ENCODE measurements at regions not wholly inside any gene's neighbourhood (a gene's known extent, or its start where the extent isn't known, plus 50 kb on each side); places are given as distances from the start of the nearest gene placed in this dataset.

DNA sequence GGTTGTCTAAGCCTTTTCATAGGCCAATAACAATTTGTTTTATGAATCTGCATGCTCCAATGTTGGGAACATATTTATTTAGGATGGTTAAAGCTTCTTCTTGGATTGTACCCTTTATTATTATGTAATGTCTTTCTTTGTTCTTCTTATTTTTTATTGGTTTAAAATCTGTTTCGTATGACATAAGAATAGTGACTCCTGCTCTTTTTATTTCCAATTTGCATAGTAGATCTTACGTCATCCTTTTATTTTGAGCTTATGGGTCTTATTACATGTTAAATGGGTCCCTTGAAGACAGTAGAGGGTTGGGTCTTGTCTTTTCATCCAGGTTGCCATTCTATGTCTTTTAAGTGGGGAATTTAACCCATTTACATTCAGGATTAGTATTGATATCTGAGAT is 561.9 kb upstream of the GHITM start:
- DNase-seq (ENCODE audit: low read depth), result no peak

DNA sequence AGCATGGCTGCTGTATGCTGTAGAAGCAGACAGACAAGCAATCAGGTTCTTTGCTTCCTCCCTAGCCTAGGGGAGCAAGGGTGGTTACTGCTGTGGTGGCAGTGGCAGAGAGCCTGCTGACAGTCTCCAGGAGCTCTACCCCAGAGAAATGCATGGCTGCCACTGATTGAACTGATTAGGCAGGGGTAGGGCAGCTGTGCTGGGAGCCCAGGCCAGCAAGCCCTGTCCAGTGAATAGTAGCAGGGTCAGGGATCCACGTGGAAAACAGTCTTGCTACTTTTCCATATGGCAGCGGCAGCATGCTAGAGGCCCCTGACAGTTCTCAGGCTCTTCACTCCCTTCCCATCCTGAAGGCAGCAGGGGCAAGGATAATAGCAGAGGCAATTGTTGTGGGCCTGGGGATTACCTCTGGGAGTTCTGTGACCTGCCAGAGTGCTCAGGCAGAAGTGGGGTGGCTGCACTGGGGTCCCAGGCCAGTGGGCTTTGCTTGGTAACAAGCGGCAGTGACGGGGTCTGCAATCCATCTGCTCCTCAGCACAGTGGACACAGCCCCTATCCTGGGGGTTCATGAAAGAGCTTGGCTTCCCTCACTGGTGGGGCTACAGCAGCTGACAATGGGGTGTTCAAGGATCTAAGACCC is 558.8 kb upstream of the GHITM start:
- no peak for DNase-seq (ENCODE audit: low read depth)

DNA sequence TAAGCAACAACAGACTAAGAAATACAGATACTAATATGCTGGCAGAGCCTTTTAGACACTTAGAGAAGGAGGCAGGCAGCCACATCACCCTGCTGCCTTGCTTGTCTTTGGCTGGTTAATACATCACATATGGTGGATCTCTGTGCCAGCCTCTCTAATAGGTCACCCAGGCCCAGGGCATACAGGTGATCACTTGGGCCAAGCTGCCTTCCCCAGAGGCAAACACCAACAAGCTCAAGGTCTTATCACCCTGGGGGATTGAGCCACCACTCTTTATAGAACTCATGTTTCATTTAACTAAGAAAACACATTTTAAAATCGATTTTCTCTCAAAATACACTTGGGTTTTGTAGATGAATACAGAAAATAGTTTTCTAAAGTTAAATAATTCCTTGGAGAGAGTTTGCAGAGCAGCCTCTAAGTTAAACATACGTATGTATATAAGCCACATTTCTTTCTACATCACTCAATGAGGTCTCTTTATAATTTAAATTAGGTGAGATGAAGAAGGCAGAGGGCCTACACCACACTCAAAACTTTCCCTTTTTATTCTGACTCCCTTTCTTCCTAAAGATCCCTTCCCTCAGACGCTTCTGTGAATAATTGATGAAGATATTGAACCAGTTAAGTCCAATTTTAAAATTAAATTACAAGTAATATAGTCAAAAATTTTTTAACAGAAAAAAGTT is 556.8 kb upstream of the GHITM start:
- no peak for DNase-seq (ENCODE audit: low read depth)

DNA sequence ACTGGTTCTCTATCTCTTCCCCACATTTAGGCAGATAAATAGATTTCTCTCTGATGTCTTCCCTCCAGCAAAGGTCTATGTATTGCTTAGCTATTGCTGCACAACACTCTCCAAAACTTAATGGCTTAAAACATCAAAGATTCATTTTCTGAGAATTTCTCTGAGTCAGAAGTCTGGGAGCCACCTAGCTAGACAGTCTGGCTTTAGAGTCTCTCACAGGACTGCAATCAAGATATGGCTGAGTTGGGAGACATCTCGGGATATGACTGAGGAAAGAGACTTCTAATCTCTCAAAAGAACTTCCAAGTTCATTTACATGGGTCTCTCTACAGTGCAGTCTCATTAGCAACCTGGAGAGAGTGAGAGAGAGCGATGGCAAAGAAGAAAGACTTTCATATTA is 553.6 kb upstream of the GHITM start:
- no peak for DNase-seq (ENCODE audit: low read depth)

DNA sequence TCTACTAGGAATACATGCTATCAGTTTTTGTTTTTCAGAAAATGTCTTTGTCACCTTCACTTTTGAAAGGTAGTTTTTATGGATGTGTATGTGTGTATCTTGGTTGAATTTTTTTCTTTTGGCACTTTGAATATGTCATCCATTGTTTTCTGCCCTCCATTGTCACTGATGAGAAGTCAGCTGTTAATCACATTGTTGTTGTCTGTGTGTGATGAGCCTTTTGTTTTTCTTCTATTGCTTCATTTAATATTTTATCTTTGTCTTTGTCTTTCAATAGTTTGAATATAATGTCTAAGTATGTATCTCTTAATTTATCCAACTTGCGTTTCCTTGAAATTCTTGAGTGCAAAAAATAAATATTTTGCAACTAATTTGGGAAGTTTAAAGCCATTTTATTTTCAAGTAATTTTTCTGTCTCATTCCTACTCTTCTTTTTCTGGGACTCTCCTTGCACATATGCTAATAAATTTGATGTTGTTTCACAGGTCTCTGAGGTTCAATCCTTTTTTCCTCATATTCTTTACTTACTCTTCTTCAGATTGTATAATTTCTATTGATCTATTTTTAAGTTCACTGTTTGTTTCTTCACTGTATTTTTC is 546.9 kb upstream of the GHITM start:
- no peak for DNase-seq (ENCODE audit: low read depth)

DNA sequence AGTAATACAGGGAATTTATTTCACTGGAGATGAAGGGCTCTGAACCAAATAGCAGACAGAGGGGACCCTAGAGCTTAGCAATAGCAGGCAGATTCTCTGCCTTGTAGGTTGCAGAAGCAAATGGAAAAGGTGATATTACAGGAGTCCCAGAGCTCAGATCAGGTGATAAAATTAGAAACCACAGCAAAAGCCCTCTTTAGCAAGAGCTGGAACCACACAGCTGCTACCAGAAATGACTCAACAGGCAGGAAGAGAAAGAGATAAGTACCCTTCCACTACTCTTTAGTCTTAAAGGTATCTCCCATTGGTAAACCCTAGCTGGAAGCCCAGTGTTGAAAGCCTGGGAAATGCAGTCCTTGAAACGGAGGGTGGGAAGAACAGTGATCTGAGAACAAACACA is 535.6 kb upstream of the GHITM start:
- DNase-seq (ENCODE audit: low read depth), result no peak

DNA sequence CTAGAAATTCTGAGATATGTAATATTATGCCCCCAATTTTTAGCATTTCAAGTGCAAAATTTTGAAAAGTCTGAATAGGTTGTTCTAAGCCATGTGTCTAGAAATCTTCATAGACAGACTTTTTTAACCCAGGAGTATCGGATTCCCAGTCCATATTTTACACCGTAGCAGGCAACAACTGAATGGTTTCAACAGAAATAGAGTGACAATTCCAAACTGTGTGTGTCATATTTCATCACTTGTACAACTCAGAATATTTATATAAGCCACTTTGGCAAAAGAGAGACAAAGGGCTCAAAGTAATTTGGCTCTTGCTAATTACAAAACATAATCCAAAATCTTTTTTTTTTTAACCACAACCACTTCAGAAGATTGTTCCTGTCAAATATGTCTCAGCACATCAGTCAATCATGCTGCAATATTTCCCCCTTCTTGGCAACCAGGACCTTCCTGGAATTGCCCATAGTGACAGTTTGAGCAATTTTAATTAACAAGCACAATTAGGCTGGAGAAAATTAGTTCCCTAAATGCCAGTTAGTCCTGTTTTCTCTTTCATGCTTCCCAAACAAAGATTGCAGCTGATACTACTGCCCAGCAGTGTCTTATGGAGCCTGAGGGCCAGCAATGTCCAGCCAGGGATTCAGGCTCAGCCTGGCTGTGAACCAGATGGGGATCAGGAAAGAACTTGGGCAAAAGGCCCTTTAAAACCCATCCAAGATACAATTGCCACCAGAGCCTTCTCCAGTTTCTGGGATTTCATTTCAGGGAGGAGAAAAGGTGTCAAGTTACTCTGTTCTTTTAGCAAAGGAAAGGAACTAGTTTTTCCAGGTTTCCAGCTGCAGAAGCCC is 533.3 kb upstream of the GHITM start:
- DNase-seq (ENCODE audit: low read depth), result no peak

DNA sequence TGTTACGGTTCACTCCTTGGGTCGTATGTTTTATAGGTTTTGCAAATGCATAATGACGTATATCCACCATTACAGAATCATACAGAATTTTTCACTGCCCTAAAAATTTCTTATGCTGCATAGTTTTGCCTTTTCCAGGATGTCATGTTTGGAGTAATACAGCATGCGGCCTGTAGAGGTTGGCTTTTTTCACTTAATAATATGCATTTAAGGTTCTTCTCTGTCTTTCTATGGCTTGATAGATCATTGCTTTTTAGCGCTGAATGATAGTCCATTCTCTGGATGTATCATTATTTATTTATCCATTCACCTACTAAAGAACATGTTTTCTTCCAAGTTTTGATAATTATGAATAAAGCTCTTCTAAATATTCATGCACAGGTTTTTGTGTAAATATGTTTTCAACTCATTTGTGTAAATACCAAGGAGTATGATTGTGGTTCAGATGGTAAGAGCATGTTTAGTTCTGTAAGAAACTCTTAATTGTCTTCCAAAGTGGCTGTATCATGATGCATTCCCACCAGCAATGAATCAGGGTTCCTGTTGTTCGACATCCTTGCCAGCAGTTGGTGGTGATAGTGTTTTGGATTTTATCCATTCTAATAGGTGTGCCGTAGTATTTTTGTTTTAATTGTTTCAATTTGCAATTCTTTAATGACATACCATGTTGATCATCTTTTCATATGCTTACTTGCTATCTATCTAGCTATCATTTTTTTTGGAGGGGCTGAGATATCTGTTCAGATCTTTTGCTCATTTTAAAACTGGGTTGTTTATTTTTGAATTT is 531.2 kb upstream of the GHITM start:
- DNase-seq (ENCODE audit: low read depth), result no peak

DNA sequence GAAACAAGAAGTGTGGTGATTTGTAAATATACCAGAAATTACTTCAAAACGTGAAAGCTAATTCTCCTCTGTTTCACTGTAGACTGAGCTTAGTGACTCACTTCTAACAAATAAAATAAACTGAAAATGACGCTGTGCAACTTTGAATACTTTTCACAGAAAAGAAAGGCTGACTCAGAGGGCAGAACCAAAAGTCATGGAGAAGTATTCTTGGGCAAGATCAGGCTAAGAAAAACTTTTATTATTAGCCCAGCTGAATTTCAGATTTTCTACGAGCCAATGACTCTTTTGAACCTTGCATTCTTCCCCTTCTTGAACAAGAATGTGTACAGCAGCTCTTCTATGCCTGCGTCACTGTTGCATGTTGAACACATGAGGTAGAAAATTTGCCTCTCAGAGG is 527.3 kb upstream of the GHITM start:
- DNase-seq (ENCODE audit: low read depth), result no peak

DNA sequence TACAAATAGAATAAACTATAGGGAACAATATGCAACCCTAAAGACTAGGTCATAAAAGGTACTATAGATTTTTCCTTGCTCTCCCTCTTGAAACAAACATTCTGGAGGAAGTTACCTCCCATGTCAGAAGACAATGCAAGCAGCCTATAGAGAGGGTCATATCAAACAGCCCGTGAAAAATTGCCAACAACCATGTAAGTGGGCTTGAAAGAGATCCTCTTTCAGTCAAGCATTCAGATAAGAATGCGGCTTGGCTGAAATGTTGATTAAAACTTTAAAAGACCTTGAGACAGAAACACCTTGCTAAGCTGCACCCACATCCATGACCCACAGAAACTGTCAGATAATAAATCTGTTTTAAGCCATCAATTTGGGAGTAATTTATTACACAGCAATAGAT is 526.6 kb upstream of the GHITM start:
- no peak for DNase-seq (ENCODE audit: low read depth)

DNA sequence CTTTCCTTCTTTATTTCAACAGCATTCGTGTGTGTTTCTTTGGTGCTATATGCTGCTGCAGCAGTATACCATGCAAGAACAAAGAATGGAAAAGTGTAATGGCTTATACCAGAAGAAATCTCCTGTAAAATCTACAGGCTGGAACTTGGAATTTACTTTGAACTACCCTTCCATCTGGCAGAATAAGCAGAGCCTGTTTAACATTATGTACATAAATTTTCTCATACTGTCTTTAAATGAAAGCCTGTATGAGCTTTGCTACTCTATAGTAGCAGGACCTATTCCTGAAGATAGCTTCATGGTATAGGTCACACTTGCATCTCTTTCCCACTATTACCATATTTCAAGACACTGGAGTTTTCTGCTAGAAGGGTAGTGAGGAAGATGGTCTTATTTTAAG is 522.1 kb upstream of the GHITM start:
- no peak for DNase-seq (ENCODE audit: low read depth)

DNA sequence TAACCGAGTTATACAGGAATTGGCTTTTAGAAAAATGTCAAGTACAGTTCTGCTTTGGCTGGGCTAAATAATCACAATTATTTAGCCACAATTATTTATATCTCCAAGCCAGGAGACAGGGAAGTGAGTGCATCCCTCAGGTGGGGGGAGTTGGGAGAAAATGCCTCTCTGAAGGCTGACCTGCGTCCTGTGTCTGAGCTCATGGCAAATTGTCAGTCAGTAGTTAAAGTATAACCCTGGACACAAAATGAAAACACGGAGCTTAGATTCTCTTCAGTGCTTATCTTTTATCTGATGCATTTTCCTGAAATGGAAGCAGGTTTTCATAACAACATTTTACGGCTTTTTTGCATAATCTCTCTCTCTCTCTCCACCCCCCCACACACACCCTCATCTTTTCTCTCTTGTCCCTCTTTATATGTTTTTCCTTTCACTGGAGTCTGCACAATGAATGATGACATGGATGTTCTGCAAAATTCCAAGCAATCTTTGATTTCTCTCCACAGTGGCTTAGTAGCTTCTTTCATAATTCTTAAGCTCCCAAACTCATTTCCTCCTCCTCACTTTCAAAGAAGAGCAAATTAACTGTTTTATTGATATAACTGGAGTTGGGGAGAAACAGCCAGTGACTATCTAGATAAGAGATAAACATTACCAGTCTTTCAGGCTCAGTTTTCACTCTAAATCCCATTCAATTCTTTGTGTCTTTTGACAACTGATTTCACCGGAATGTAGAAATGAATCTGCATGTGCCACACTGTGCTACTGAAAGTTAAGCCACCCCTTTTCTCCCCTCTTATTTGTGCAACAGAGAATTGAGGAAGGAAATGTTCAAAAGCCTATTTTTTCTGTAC is 521.4 kb upstream of the GHITM start:
- DNase-seq (ENCODE audit: low read depth), result no peak

DNA sequence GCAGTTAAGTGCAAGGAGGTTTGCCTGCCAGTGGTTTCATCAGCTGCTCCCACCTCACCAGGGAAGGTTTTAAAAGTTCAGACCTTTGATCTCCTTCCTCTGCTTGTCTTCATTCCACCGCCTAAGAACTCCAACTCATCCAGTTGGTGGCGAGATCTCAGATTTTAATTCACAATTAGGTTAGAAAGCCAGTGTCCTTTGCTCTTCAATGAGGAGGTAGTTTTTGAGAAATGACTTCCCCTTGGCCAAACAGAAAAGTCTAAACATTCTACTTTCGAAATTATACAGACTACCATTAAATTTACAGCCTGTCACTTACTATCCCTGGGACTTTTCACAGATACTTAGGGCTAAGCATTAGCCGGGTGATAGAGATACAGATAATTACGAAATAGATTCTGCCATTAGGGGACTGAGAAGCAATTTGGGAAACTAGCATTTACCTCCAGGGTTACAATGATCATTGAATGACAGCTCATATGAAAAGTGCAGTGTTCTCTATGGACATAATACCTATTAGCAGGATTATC is 513.4 kb upstream of the GHITM start:
- DNase-seq (ENCODE audit: low read depth), result no peak

DNA sequence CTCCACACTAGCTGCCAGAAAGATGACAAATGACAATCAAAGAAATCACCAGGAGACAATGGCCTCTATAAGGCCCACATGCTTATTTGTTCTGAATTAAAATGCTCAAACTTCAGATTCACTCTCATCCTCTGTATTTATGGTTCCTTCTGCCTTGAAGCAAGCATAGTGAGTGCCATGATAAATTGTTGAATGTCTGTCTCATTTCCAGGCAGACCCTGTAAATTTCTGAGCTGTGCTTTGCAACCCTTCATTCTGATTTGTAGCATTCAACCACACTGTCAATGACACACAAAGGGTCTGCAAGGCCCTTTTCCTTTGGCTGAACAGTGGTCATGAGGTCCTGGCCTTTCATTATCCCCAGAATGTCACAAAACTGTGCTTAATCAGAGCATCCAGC is 506.6 kb upstream of the GHITM start:
- DNase-seq (ENCODE audit: low read depth), result no peak

DNA sequence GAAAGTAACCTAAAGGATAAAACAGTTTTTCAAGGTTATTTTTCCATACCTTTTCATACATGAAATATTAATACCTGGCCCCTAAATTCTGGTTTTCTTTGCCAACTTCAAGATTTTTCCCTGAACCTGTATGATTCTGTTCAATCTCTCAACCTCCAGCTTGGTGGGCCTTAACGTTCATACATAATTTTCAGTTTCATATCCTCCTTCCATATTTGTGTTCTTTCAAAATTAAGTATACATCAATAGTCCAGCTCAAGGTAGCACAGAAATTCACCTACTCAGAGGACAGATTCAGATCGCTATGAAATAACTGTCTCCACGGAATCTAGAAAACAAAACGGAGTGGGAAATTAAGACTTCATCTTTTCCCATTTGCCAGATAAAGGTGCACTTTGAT is 505.8 kb upstream of the GHITM start:
- DNase-seq (ENCODE audit: low read depth), result no peak

DNA sequence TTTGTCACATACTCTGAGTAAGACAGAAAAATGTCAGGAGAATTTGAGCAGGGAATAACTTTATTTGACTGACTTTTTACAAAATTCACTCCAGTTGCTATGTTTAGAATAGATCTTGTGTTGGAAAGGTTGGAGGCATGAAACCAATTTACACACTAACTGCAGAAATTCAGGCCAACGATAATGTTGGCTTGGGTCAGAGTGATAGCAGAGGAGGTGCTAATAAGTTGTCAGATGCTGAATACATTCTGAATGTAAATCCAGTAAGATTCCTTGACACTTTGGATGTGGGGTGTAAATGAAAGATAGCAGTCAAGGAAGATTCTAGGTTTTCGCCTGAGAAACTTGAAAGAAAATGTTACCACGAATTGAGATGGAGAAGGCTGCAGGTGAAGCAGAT is 502.5 kb upstream of the GHITM start:
- DNase-seq (ENCODE audit: low read depth), result no peak

DNA sequence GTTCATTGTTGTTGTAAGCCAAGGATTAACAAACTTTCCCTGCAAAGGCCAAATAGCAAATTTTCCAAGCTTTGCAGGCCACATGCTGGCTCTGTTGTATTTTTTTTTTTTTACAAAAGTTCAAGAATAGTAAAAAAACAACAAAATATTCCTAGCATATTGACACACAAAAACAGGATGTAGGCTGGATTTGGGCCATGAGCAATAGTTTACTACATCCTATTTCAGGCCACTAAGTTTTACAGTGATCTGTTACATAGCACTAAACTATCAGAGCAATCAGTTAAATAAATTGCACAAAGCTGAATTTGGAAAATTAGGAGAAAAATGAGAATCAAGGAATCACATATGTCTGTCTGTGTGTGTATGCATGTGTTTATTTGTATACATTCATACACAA is 491.8 kb upstream of the GHITM start:
- no peak for DNase-seq (ENCODE audit: low read depth)

DNA sequence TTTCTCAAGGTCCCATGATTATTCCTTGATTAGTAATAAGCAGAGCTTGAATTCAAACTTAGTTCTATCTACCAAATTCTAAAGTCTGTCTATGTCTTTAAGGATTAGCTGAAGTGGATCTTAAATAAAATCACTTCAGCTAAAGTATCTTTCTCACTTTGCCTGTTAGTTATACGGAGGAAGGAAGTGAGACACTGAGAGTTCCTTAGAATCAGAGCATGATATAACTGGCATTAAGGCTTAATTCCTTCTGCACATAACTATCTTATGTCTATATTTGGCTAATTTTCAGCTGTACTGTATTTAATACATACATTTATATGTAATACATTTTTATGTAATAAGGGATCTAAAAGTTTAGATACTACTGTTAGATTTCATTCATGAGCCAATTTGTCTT is 491.1 kb upstream of the GHITM start:
- no peak for DNase-seq (ENCODE audit: low read depth)

DNA sequence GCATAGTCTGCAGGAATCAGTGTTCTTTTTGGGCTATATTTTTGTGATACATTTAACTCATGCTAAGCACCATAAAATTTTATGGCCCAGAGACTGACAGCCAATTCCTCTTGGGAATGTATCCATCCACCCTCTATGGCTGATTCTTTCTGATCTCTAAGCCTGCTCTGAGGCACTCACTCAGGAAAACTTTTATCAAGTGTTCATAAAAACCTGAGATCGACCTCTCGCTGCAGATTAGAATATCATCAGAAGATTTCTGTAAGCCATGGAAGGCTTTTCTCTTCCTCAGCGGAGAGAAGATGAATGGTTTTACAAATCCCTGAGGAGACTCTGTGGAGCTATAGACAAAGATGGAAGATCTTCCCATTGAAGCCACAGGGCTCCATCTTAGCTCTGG is 489.8 kb upstream of the GHITM start:
- no peak for DNase-seq (ENCODE audit: low read depth)

DNA sequence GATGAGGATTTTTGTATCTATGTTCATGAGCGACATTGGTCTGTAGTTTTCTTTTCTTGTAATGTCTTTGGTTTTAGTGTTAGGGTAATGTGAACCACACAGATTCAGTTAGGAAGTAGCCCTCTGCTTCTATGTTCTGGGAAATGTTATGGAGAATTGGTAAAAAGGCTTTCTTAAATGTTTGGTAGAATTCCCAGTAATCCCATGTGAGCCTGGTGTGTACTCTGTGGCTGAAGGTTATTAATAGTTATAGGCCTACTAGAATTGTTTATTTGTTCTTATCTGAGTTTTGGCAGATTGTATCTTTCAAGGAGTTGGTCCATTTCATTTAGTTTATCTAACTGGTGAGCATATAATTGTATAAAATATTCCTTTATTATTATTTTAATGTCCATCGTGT is 484.6 kb upstream of the GHITM start:
- DNase-seq (ENCODE audit: low read depth), result no peak

DNA sequence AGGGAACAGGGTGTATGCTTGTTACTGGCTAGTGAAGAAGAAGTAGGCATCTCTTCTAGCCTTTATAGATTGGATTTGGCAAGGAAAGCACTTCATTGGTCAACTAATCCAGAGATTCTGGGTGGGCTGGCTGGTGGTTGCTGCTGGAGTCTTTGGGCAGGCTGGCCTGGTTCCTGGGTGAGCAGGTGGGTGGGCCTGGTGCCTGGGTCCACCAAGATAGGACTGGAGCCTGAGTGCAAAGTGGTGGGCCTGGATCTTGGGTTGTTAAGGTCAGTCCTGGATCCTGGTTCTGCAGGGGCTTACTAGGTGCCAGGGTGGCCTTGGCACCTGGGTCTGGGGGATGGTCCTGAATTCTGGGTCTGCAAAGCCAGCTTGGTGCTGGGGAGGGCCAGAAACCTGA is 482.4 kb upstream of the GHITM start:
- DNase-seq (ENCODE audit: low read depth), result no peak
